B cell (primary cell): ENCODE measurements at regions not wholly inside any gene's neighbourhood (a gene's known extent, or its start where the extent isn't known, plus 50 kb on each side); places are given as distances from the start of the nearest gene placed in this dataset.

Source experiments
- ATAC-seq: fragments of 200-7000 bp; cut with Tn5 transposase; one replicate; pipeline ENCODE4 v1.10.0; 2021; ENCODE audit warnings: low read depth, mild to moderate bottlenecking, moderate number of reproducible peaks, moderate library complexity
- CTCF ChIA-PET: fragments of 350-600 bp; sonication (Branson Sonifier 250); formaldehyde crosslinking; loops from one replicate; lab custom pipeline; 2021; ENCODE audit warnings: antibody characterized with exemption, inconsistent platforms; lab: Charles Lee
- POLR2A ChIA-PET: fragments of 350-600 bp; sonication (Branson Sonifier 250); formaldehyde crosslinking; loops from one replicate; lab custom pipeline; 2021; ENCODE audit warnings: antibody characterized with exemption; lab: Charles Lee
- DNase-seq: peaks from one replicate; pipeline ENCODE4 v3.0.0; 2013
- H2AFZ ChIP-seq: 2 replicates; pipeline ENCODE4 v1.6.1; 2012; ENCODE audit warnings: mild to moderate bottlenecking, low read depth, low read length; ENCODE audit not compliant: insufficient read depth, poor library complexity, severe bottlenecking
- H3K27ac ChIP-seq, 2 donors: 1 replicate in 1 of 2; 2 replicates in 1 of 2; pipeline ENCODE4 v1.5.1; 2012 to 2013; ENCODE audit warnings: low read length in 2 of 2, mild to moderate bottlenecking in 2 of 2, moderate library complexity in 1 of 2
- H3K27me3 ChIP-seq, 4 experiments: fragments of 200-600 bp in 1 of 4; sonication (generic) in 1 of 4; replicated peaks in 1 of 4; 1 replicate in 2 of 4; 2 replicates in 2 of 4; pipeline versions ENCODE4 v1.6.1 to v1.7.0; 2013 to 2016; ENCODE audit warnings: low read length in 3 of 4, mild to moderate bottlenecking in 2 of 4, mixed read lengths in 1 of 4, moderate library complexity in 1 of 4; ENCODE audit not compliant: insufficient read depth in 4 of 4, control insufficient read depth in 3 of 4; ENCODE audit errors: control extremely low read depth in 1 of 4
- H3K36me3 ChIP-seq, 2 experiments: replicated peaks in 1 of 2; 1 replicate in 1 of 2; 2 replicates in 1 of 2; pipeline versions ENCODE4 v1.6.1 to v1.7.1; 2013; ENCODE audit warnings: low read length in 1 of 2; ENCODE audit not compliant: insufficient read depth in 2 of 2, control insufficient read depth in 1 of 2; ENCODE audit errors: control extremely low read depth in 1 of 2, extremely low read depth in 1 of 2
- H3K4me1 ChIP-seq, 2 donors: fragments of 200-600 bp in 1 of 2; sonication (generic) in 1 of 2; 1 replicate in 1 of 2; 2 replicates in 1 of 2; pipeline versions ENCODE4 v1.5.1 to v1.6.1; 2013 to 2017; ENCODE audit warnings: low read length in 2 of 2; ENCODE audit not compliant: control insufficient read depth in 2 of 2, insufficient read depth in 2 of 2
- H3K4me2 ChIP-seq: replicated peaks from 2 replicates; pipeline ENCODE3; 2012; ENCODE audit warnings: mild to moderate bottlenecking, low read depth, low read length; ENCODE audit not compliant: poor library complexity, severe bottlenecking
- H3K4me3 ChIP-seq, 5 experiments: fragments of 200-600 bp in 1 of 5; sonication (generic) in 1 of 5; 1 replicate in 3 of 5; 2 replicates in 2 of 5; pipeline versions ENCODE4 v1.5.1 to v1.7.0; 2011 to 2016; ENCODE audit warnings: low read length in 4 of 5, mild to moderate bottlenecking in 4 of 5, low read depth in 2 of 5, control low read depth in 1 of 5, moderate library complexity in 1 of 5; ENCODE audit not compliant: insufficient read depth in 1 of 5; ENCODE audit errors: control extremely low read depth in 1 of 5, extremely low read depth in 1 of 5
- H3K79me2 ChIP-seq: fragments of 200-600 bp; sonication (generic); one replicate; pipeline ENCODE4 v1.6.0; 2016; ENCODE audit warnings: low read length; ENCODE audit not compliant: control insufficient read depth, insufficient read depth
- H3K9ac ChIP-seq: fragments of 200-600 bp; sonication (generic); 2 replicates; pipeline ENCODE4 v1.6.1; 2017; ENCODE audit warnings: mild to moderate bottlenecking, low read length, moderate library complexity
- H3K9me3 ChIP-seq, 3 donors: one replicate each; pipeline versions ENCODE4 v1.6.1 to v1.7.1; 2013; ENCODE audit warnings: low read length in 2 of 3; ENCODE audit not compliant: control insufficient read depth in 2 of 3, insufficient read depth in 1 of 3; ENCODE audit errors: control extremely low read depth in 1 of 3
- H4K20me1 ChIP-seq: 2 replicates; pipeline ENCODE4 v1.6.0; 2012; ENCODE audit warnings: mild to moderate bottlenecking, low read length; ENCODE audit not compliant: insufficient read depth, control insufficient read depth, poor library complexity, severe bottlenecking
- H3K27ac Mint-ChIP-seq: one replicate; pipeline ENCODE4 v1.8.0; 2021; ENCODE audit warnings: mixed read lengths
- H3K27me3 Mint-ChIP-seq: one replicate; pipeline ENCODE4 v1.8.0; 2021; ENCODE audit warnings: mixed read lengths
- H3K4me1 Mint-ChIP-seq: one replicate; pipeline ENCODE4 v1.8.0; 2021; ENCODE audit warnings: mixed read lengths
- H3K4me3 Mint-ChIP-seq: one replicate; pipeline ENCODE4 v1.8.0; 2021; ENCODE audit warnings: mixed read lengths
- H3K9me3 Mint-ChIP-seq: one replicate; pipeline ENCODE4 v1.8.0; 2022; ENCODE audit warnings: mixed read lengths; ENCODE audit not compliant: insufficient read depth
- CTCF ChIP-seq: fragments of 200-600 bp; IDR thresholded peaks from one replicate; pipeline ENCODE4 v1.8.0; 2022; ENCODE audit warnings: antibody characterized with exemption, mild to moderate bottlenecking
- EZH2 ChIP-seq: IDR thresholded peaks from 2 replicates; pipeline ENCODE4 v1.6.1; 2012; ENCODE audit warnings: borderline replicate concordance, low read depth, mild to moderate bottlenecking, moderate library complexity, low read length; ENCODE audit not compliant: insufficient read depth, poor library complexity, severe bottlenecking
- WGBS: methylation state at CpG from one replicate; pipeline ENCODE4 v1.1.5; 2013; ENCODE audit warnings: missing lambda C conversion rate; ENCODE audit not compliant: insufficient coverage; 5-methylcytosine and 5-hydroxymethylcytosine counted together
- intact Hi-C: fragments of 100-400 bp; cut with micrococcal nuclease; formaldehyde crosslinking; loops from one replicate; pipeline ENCODE4 v1.10.0; 2022

- no peak overlapping the region for H3K4me3 ChIP-seq
- H3K27ac ChIP-seq = no peak overlapping the region
- H3K4me1 Mint-ChIP-seq = no peaks in the 10 kb centered on the region
- CTCF ChIA-PET = no interaction called here
- H2AFZ ChIP-seq = no peak overlapping the region
- TF ChIP-seq EZH2 (no peak), CTCF (no peak)
- DNase-seq (no peak), ATAC-seq (no peak)
- WGBS = 88% methylated on average over 1 of the region's 3 CpGs
- H3K27ac Mint-ChIP-seq = no peak overlapping the region
- no peaks in the 10 kb centered on the region for H4K20me1 ChIP-seq
- H3K4me2 ChIP-seq = no peak overlapping the region
- H3K9me3 Mint-ChIP-seq = peaks cover 4% of the 10 kb centered on the region
- peaks cover 7% of the 10 kb centered on the region for H3K27me3 Mint-ChIP-seq
- peaks cover 0 to 6% (median 3%) of the 10 kb centered on the region in 3 donors for H3K9me3 ChIP-seq
- no peaks in the 10 kb centered on the region for H3K36me3 ChIP-seq
- H3K27me3 ChIP-seq = no peaks in the 10 kb centered on the region
- POLR2A ChIA-PET = no interaction called here
- intact Hi-C loops = no loop called here
- no peaks in the 10 kb centered on the region for H3K4me1 ChIP-seq
- no peak overlapping the region for H3K4me3 Mint-ChIP-seq
- H3K79me2 ChIP-seq = no peaks in the 10 kb centered on the region
- H3K9ac ChIP-seq = no peak overlapping the region
These were observed 470.5 kb upstream of the ID2 start for GRCh38 chr2:8211384-8211783.

DNA sequence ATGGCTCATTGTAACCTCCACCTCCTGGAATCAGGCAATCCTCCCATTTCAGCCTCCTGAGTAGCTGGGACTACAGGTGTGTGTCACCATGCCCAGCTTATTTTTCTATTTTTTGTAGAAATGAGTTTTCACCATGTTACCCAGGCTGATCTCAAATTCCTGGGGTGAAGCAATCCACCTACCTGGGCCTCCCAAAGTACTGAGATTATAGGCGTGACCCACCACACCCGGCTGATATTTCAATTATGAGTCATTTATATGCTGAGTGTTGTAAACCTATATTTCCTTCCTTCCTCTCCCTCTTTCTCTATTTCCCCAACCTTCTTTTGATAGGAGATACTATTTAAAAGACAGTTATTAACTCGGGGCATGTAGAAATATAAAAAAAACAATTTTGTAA, 469.6 kb upstream of the ID2 start:
- Histone ChIP-seq H2AFZ (no peak overlapping the region), H3K79me2 (no peaks in the 10 kb centered on the region), H3K9ac (no peak overlapping the region), H3K4me3 (no peak overlapping the region), H3K27me3 (no peaks in the 10 kb centered on the region), H4K20me1 (no peaks in the 10 kb centered on the region), H3K27ac (no peak overlapping the region), H3K4me1 (no peaks in the 10 kb centered on the region), H3K4me2 (no peak overlapping the region), H3K9me3 (peaks cover 0 to 6% (median 3%) of the 10 kb centered on the region in 3 donors), H3K36me3 (no peaks in the 10 kb centered on the region)
- no peak overlapping the region for H3K27ac Mint-ChIP-seq
- peaks cover 7% of the 10 kb centered on the region for H3K27me3 Mint-ChIP-seq
- no peak for ATAC-seq
- no peak for TF ChIP-seq CTCF
- TF ChIP-seq EZH2 = no peak
- H3K4me1 Mint-ChIP-seq = no peaks in the 10 kb centered on the region
- no peak overlapping the region for H3K4me3 Mint-ChIP-seq
- peaks cover 4% of the 10 kb centered on the region for H3K9me3 Mint-ChIP-seq
- WGBS = no CpG with 5 or more reads among the region's 3 CpGs
- POLR2A ChIA-PET = no interaction called here
- intact Hi-C loops = no loop called here
- CTCF ChIA-PET = no interaction called here
- DNase-seq = no peak
